ENCODE measurements at regions not wholly inside any gene's neighbourhood (a gene's known extent, or its start where the extent isn't known, plus 50 kb on each side); places are given as distances from the start of the nearest gene placed in this dataset.

GRCh38 chrX:128870361-128870760, 652.9 kb downstream of the SMARCA1 start:
- Histone ChIP-seq H2BK20ac (ENCODE audit: low read depth, low read length, poor library complexity, severe bottlenecking) (no peak overlapping the region), H3K9ac (ENCODE audit: extremely low read depth, insufficient read length, low read length) (no peak overlapping the region), H2AK5ac (ENCODE audit: insufficient read length, low read length) (no peak overlapping the region), H4K8ac (replicated peaks; ENCODE audit: insufficient read length, low read depth, low read length) (no peak overlapping the region), H4K20me1 (ENCODE audit: control insufficient read depth, insufficient read depth, insufficient read length) (no peaks in the 10 kb centered on the region), H3K4ac (ENCODE audit: low read depth, low read length) (no peak overlapping the region), H3K23me2 (ENCODE audit: insufficient read length, low read depth, low read length, poor library complexity, severe bottlenecking) (no peaks in the 10 kb centered on the region), H4K5ac (ENCODE audit: insufficient read length, low read depth, low read length) (no peak overlapping the region), H3K4me2 (ENCODE audit: insufficient read depth, insufficient read length, low read length) (no peak overlapping the region), H3K9me3 (ENCODE audit: control insufficient read depth, low read depth, low read length) (no peaks in the 10 kb centered on the region), H3K79me1 (ENCODE audit: insufficient read depth, low read depth, low read length, poor library complexity, severe bottlenecking) (no peaks in the 10 kb centered on the region), H3K18ac (ENCODE audit: insufficient read length, low read depth, low read length) (no peak overlapping the region), H4K91ac (ENCODE audit: insufficient read length, low read depth, low read length) (no peak overlapping the region), H3K14ac (ENCODE audit: insufficient read depth, low read length) (no peak overlapping the region), H3K23ac (ENCODE audit: insufficient read length, low read depth, low read length) (no peak overlapping the region), H2BK15ac (ENCODE audit: low read depth, low read length) (no peak overlapping the region), H3K4me1 (ENCODE audit: insufficient read depth, low read length) (no peaks in the 10 kb centered on the region), H2BK5ac (ENCODE audit: insufficient read length, low read length) (no peak overlapping the region), H2AFZ (ENCODE audit: low read length) (no peak overlapping the region), H3K27me3 (ENCODE audit: insufficient read depth, low read length) (no peaks in the 10 kb centered on the region), H3K56ac (ENCODE audit: insufficient read length, low read depth, low read length) (no peak overlapping the region), H3K79me2 (ENCODE audit: insufficient read depth, low read length) (no peaks in the 10 kb centered on the region), H2BK12ac (ENCODE audit: insufficient read length, low read depth, low read length) (no peak overlapping the region), H3K27ac (ENCODE audit: insufficient read length, low read depth, low read length) (no peak overlapping the region), H3T11ph (ENCODE audit: low read length) (no peak overlapping the region), H2BK120ac (ENCODE audit: low read depth, low read length, poor library complexity, severe bottlenecking) (no peak overlapping the region)
- H3K36me3 Mint-ChIP-seq (ENCODE audit: insufficient read depth in 1 of 3, low read depth in 3 of 3) = no peaks in the 10 kb centered on the region; a peak in 1 of 7 replicates
- no peaks in the 10 kb centered on the region for H3K27me3 Mint-ChIP-seq (ENCODE audit: low read depth)
- peaks cover 0 to 19% of the 10 kb centered on the region in 2 experiments; a peak in 1 of 5 replicates for H3K9me3 Mint-ChIP-seq
- no peak for TF ChIP-seq CTCF (conservative IDR thresholded peaks at IDR 0.05)
- DNase-seq = no peak
- peaks cover 0 to 2% of the 10 kb centered on the region in 2 experiments; a peak in 1 of 4 replicates for H3K4me1 Mint-ChIP-seq
- H3K27ac Mint-ChIP-seq = no peak overlapping the region
- no peak overlapping the region for H3K4me3 Mint-ChIP-seq

All from H9 (cell line).